K562 (cell line): ENCODE measurements at regions not wholly inside any gene's neighbourhood (a gene's known extent, or its start where the extent isn't known, plus 50 kb on each side); places are given as distances from the start of the nearest gene placed in this dataset.

Source experiments
- ATAC-seq: fragments of 200-7000 bp; cut with Tn5 transposase; 3 replicates; pipeline ENCODE4 v1.9.1; 2020; ENCODE audit warnings: moderate library complexity
- BruUV-seq: library from RNA; stranded (reverse); fragments of 400-500 nt; replicated peaks from 2 replicates; lab custom pipeline; 2021; lab: Mats Ljungman, UMichigan
- CTCF ChIA-PET: fragments of 300-600 bp; formaldehyde crosslinking; extraction: SDS; loops from one replicate; lab custom pipeline; 2021; ENCODE audit warnings: low intra/inter-chr PET ratio; lab: Yijun Ruan, JAX
- POLR2A ChIA-PET: fragments of 300-600, 350-650 bp; sonication (Branson Sonifier 250); formaldehyde crosslinking; extraction: SDS; loops from one replicate; lab custom pipeline; 2021; ENCODE audit warnings: antibody characterized with exemption, inconsistent platforms; lab: Yijun Ruan, JAX
- DNase-seq, 4 experiments: peaks; one replicate each; pipeline versions ENCODE4 v3.0.0 to v3.0.0-alpha.2; 2011 to 2018; ENCODE audit warnings: low spot score in 3 of 4, mixed read lengths in 3 of 4; ENCODE audit errors: extremely low read depth in 1 of 4
- FAIRE-seq: peaks from 2 replicates; lab custom pipeline; 2011; peaks lifted over from hg19 to GRCh38; lab: Jason Lieb, UNC
- H2AFZ ChIP-seq: 2 replicates; pipeline ENCODE4 v1.6.0; 2011; ENCODE audit warnings: low read depth, low read length, control low read depth, inconsistent platforms
- H3K27ac ChIP-seq: fragments of 200-600 bp; 3 replicates; pipeline ENCODE4 v1.8.0; 2011; ENCODE audit warnings: low read depth, mild to moderate bottlenecking, control low read depth, inconsistent platforms, low read length, moderate library complexity, mixed read lengths; ENCODE audit errors: extremely low read depth
- H3K27me3 ChIP-seq, 2 experiments: fragments of 300-600 bp in 1 of 2; 2 replicates in 1 of 2; 3 replicates in 1 of 2; pipeline versions ENCODE4 v1.6.0 to v1.8.0; 2011; ENCODE audit warnings: inconsistent platforms in 2 of 2, low read length in 2 of 2, mild to moderate bottlenecking in 1 of 2, mixed read lengths in 1 of 2, moderate library complexity in 1 of 2; ENCODE audit not compliant: control insufficient read depth in 2 of 2, insufficient read depth in 2 of 2
- H3K36me3 ChIP-seq: fragments of 300-600 bp; 3 replicates; pipeline ENCODE4 v1.8.0; 2011; ENCODE audit warnings: mild to moderate bottlenecking, low read length, inconsistent platforms; ENCODE audit not compliant: control insufficient read depth, insufficient read depth
- H3K4me1 ChIP-seq, 2 experiments: fragments of 200-600 bp in 1 of 2; replicated peaks in 1 of 2; 2 replicates in 1 of 2; 3 replicates in 1 of 2; pipeline versions ENCODE4 v1.5.1 to v1.8.0; 2011; ENCODE audit warnings: inconsistent platforms in 2 of 2, low read length in 2 of 2, mild to moderate bottlenecking in 1 of 2, mixed read lengths in 1 of 2, moderate library complexity in 1 of 2; ENCODE audit not compliant: control insufficient read depth in 2 of 2, insufficient read depth in 2 of 2
- H3K4me2 ChIP-seq: 2 replicates; pipeline ENCODE4 v1.6.1; 2011; ENCODE audit warnings: low read length, control low read depth, inconsistent platforms, mixed read lengths; ENCODE audit not compliant: insufficient read depth
- H3K4me3 ChIP-seq: fragments of 200-600 bp; sonication (generic), shearing (Covaris generic); 2 replicates; pipeline ENCODE4 v1.5.1; 2016; ENCODE audit warnings: control low read depth, inconsistent platforms
- H3K79me2 ChIP-seq: fragments of 200-600 bp; 3 replicates; pipeline ENCODE4 v1.8.0; 2011; ENCODE audit warnings: low read length, inconsistent platforms; ENCODE audit not compliant: control insufficient read depth, insufficient read depth
- H3K9ac ChIP-seq, 2 experiments: 2 replicates each; pipeline versions ENCODE4 v1.6.0 to v1.6.1; 2011; ENCODE audit warnings: low read depth in 2 of 2, low read length in 2 of 2, control low read depth in 1 of 2, inconsistent platforms in 1 of 2, mild to moderate bottlenecking in 1 of 2, mixed read lengths in 1 of 2; ENCODE audit not compliant: insufficient read depth in 1 of 2
- H3K9me1 ChIP-seq: one replicate; pipeline ENCODE4 v1.6.0; 2011; ENCODE audit warnings: inconsistent platforms, mild to moderate bottlenecking, low read length, moderate library complexity; ENCODE audit not compliant: control insufficient read depth, insufficient read depth
- H3K9me3 ChIP-seq: replicated peaks from 2 replicates; pipeline ENCODE4 v1.5.1; 2011; ENCODE audit warnings: low read depth, low read length, inconsistent platforms; ENCODE audit not compliant: control insufficient read depth, insufficient read depth
- H4K20me1 ChIP-seq: replicated peaks from 2 replicates; pipeline ENCODE4 v1.6.1; 2011; ENCODE audit warnings: low read length, inconsistent platforms, mixed read lengths; ENCODE audit not compliant: control insufficient read depth, insufficient read depth
- CBFA2T2 ChIP-seq: fragments of 450-650 bp; conservative IDR thresholded peaks from 2 replicates; pipeline ENCODE4 v1.6.1; 2017; ENCODE audit warnings: mild to moderate bottlenecking
- CBFB ChIP-seq: sonication (generic); formaldehyde crosslinking; IDR thresholded peaks from 2 replicates; pipeline ENCODE4 v1.4.0; 2020; ENCODE audit warnings: mild to moderate bottlenecking, missing genetic modification reagents
- CCNT2 ChIP-seq: IDR thresholded peaks from 2 replicates; pipeline ENCODE4 v1.6.1; 2011; ENCODE audit warnings: borderline replicate concordance, low read depth, mild to moderate bottlenecking, moderate library complexity, mixed read lengths, low read length; ENCODE audit not compliant: insufficient read length; ENCODE audit errors: extremely low read depth
- EHMT2 ChIP-seq: fragments of 450-650 bp; IDR thresholded peaks from 2 replicates; pipeline ENCODE4 v1.6.1; 2018; ENCODE audit warnings: antibody characterized with exemption
- ETV5 ChIP-seq: sonication (generic); formaldehyde crosslinking; IDR thresholded peaks from 2 replicates; pipeline ENCODE4 v1.4.0; 2020; ENCODE audit warnings: low read depth, mild to moderate bottlenecking, missing genetic modification reagents
- GATA2 ChIP-seq: sonication (generic); formaldehyde crosslinking; IDR thresholded peaks from 2 replicates; pipeline ENCODE4 v1.4.0; 2020; ENCODE audit warnings: mild to moderate bottlenecking, missing genetic modification reagents
- GTF2A2 ChIP-seq: IDR thresholded peaks from 2 replicates; pipeline ENCODE4 v1.6.1; 2016; ENCODE audit warnings: mild to moderate bottlenecking, missing genetic modification characterization, missing compliant biosample characterization
- HLTF ChIP-seq: fragments of 450-650 bp; IDR thresholded peaks from 2 replicates; pipeline ENCODE4 v1.6.1; 2016
- KDM1A ChIP-seq, 2 experiments: fragments of 450-650 bp; IDR thresholded peaks; 2 replicates each; pipeline ENCODE4 v1.6.1; 2016; ENCODE audit warnings: mild to moderate bottlenecking in 2 of 2
- NCOR1 ChIP-seq: fragments of 450-650 bp; IDR thresholded peaks from 2 replicates; pipeline ENCODE4 v1.6.1; 2016; ENCODE audit warnings: mild to moderate bottlenecking, moderate library complexity
- PCBP1 ChIP-seq: fragments of 200-400 bp; formaldehyde crosslinking; IDR thresholded peaks from 2 replicates; pipeline ENCODE4 v1.6.1; 2018; ENCODE audit warnings: mild to moderate bottlenecking, low read depth, low read length; ENCODE audit not compliant: poor library complexity, severe bottlenecking
- SMARCA5 ChIP-seq: fragments of 450-650 bp; IDR thresholded peaks from 2 replicates; pipeline ENCODE4 v1.6.1; 2016
- TEAD4 ChIP-seq, 2 experiments: sonication (generic) in 1 of 2; formaldehyde crosslinking in 1 of 2; IDR thresholded peaks; 2 replicates each; pipeline versions ENCODE4 v1.6.1 to v1.8.0; 2012 to 2022; ENCODE audit warnings: borderline replicate concordance in 1 of 2, inconsistent platforms in 1 of 2, low read length in 1 of 2, mild to moderate bottlenecking in 1 of 2, missing genetic modification reagents in 1 of 2
- TSC22D4 ChIP-seq: fragments of 450-650 bp; IDR thresholded peaks from 2 replicates; pipeline ENCODE4 v1.6.1; 2016; ENCODE audit warnings: missing genetic modification characterization, missing biosample characterization, control low read depth
- ZNF584 ChIP-seq: fragments of 200-800 bp; sonication (Bioruptor generic); IDR thresholded peaks from 2 replicates; pipeline ENCODE4 v1.6.1; 2016; ENCODE audit warnings: low read depth, mild to moderate bottlenecking, missing genetic modification characterization, missing compliant biosample characterization
- in situ Hi-C: fragments of 300-500 bp; cut with MboI; formaldehyde crosslinking; loops from 4 replicates; pipeline ENCODE4 v1.15.0; 2018; ENCODE audit warnings: inconsistent platforms, mixed read lengths
- intact Hi-C: fragments of 100-400 bp; cut with micrococcal nuclease; formaldehyde crosslinking; loops from 2 replicates; pipeline ENCODE4 v1.14.2; 2022
- TF ChIP-seq, protein P1 (sequence below): fragments of 450-650 bp; formaldehyde crosslinking; IDR thresholded peaks from 2 replicates; pipeline ENCODE4 v1.4.0; 2022; ENCODE audit warnings: missing genetic modification characterization
- TF ChIP-seq, protein P2 (sequence below): sonication (generic); formaldehyde crosslinking; IDR thresholded peaks from 2 replicates; pipeline ENCODE4 v1.8.0; 2022; ENCODE audit warnings: mild to moderate bottlenecking, missing genetic modification reagents

DNA sequence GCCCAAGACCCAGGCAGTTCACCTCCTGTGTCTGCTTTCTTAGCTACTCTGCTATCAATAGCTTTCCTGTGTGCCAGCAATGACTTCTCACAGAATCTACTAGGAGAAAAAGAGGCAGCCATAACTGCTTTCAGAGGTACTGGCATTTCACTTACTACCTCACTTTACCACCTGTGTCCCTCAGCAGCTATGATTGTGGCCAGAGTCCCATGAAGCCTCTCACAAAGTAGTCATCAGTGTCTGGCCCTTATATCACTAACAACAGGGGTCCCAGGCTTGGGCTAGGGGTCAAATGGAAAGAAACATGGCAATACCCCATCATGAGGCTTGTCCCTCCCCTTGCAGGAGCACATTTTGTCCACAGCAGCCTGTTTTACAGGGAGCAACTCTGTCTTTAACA lies 62.7 kb upstream of the EPS8L3 start:
- Histone ChIP-seq H3K27me3 (no peaks in the 10 kb centered on the region), H3K27ac (peak overlapping the region; percentile 31; the same call in 2 of the 3 replicates), H3K79me2 (no peaks in the 10 kb centered on the region), H3K9me1 (no peaks in the 10 kb centered on the region), H3K9ac (no peak overlapping the region), H3K36me3 (no peaks in the 10 kb centered on the region), H2AFZ (peak overlapping the region; percentile 88), H3K4me1 (peaks cover 40 to 51% of the 10 kb centered on the region in 2 experiments), H4K20me1 (no peaks in the 10 kb centered on the region), H3K4me3 (no peak overlapping the region), H3K9me3 (no peaks in the 10 kb centered on the region), H3K4me2 (no peak overlapping the region; the same call in 1 of the 2 replicates)
- ATAC-seq = no peak
- intact Hi-C loops = no loop called here
- FAIRE-seq = no peak
- no TSS peak for BruUV-seq
- in situ Hi-C loops = no loop called here
- POLR2A ChIA-PET = interaction anchor here (1.1 to 1.9 kb wide), 3 partner anchors 12 to 78 kb away, joined by 3 to 6 read pairs (median 4); no protein-coding TSS in a partner anchor
- peak in 1 of 4 experiments; percentile 9 for DNase-seq
- TF ChIP-seq NCOR1 = no peak
- TF ChIP-seq ZNF584 (CRISPR knock-in tag) = no peak
- TF ChIP-seq, protein P1, sequence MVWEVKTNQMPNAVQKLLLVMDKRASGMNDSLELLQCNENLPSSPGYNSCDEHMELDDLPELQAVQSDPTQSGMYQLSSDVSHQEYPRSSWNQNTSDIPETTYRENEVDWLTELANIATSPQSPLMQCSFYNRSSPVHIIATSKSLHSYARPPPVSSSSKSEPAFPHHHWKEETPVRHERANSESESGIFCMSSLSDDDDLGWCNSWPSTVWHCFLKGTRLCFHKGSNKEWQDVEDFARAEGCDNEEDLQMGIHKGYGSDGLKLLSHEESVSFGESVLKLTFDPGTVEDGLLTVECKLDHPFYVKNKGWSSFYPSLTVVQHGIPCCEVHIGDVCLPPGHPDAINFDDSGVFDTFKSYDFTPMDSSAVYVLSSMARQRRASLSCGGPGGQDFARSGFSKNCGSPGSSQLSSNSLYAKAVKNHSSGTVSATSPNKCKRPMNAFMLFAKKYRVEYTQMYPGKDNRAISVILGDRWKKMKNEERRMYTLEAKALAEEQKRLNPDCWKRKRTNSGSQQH (CRISPR knock-in tag) = no peak
- TF ChIP-seq TEAD4 (IDR thresholded peaks at IDR 0.05; ENCODE audit: low read length) = no peak
- no peak for TF ChIP-seq TEAD4 (CRISPR knock-in tag; IDR thresholded peaks at IDR 0.05; ENCODE audit: borderline replicate concordance)
- 0 out of 4 replicates have a peak, but pooled peaks of 1 of the 2 experiments have one; percentile 28 for TF ChIP-seq KDM1A (IDR thresholded peaks at IDR 0.05)
- no peak for TF ChIP-seq GATA2 (CRISPR knock-in tag)
- no peak for TF ChIP-seq CBFA2T2
- no peak for TF ChIP-seq HLTF
- TF ChIP-seq EHMT2 = no peak
- TF ChIP-seq CBFB = no peak
- no peak for TF ChIP-seq CCNT2
- no peak for TF ChIP-seq PCBP1
- TF ChIP-seq GTF2A2 (tag) = no peak
- no peak for TF ChIP-seq SMARCA5
- TF ChIP-seq TSC22D4 (tag) = no peak
- TF ChIP-seq, protein P2, sequence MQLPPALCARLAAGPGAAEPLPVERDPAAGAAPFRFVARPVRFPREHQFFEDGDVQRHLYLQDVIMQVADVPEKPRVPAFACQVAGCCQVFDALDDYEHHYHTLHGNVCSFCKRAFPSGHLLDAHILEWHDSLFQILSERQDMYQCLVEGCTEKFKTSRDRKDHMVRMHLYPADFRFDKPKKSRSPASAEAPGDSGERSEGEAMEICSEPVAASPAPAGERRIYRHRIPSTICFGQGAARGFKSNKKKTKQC = 0 out of 2 replicates have a peak, but pooled peaks have one; percentile 11
- TF ChIP-seq ETV5 = 0 out of 2 replicates have a peak, but pooled peaks have one; percentile 39
- CTCF ChIA-PET = no interaction called here
